HG03060 (cell line): ENCODE measurements at regions not wholly inside any gene's neighbourhood (a gene's known extent, or its start where the extent isn't known, plus 50 kb on each side); places are given as distances from the start of the nearest gene placed in this dataset.

Source experiments
- ATAC-seq: cut with Tn5 transposase; IDR thresholded peaks from one replicate; pipeline ENCODE4 v1.9.1; 2021; ENCODE audit warnings: low read depth, moderate number of reproducible peaks; ENCODE audit not compliant: unreplicated experiment

DNA sequence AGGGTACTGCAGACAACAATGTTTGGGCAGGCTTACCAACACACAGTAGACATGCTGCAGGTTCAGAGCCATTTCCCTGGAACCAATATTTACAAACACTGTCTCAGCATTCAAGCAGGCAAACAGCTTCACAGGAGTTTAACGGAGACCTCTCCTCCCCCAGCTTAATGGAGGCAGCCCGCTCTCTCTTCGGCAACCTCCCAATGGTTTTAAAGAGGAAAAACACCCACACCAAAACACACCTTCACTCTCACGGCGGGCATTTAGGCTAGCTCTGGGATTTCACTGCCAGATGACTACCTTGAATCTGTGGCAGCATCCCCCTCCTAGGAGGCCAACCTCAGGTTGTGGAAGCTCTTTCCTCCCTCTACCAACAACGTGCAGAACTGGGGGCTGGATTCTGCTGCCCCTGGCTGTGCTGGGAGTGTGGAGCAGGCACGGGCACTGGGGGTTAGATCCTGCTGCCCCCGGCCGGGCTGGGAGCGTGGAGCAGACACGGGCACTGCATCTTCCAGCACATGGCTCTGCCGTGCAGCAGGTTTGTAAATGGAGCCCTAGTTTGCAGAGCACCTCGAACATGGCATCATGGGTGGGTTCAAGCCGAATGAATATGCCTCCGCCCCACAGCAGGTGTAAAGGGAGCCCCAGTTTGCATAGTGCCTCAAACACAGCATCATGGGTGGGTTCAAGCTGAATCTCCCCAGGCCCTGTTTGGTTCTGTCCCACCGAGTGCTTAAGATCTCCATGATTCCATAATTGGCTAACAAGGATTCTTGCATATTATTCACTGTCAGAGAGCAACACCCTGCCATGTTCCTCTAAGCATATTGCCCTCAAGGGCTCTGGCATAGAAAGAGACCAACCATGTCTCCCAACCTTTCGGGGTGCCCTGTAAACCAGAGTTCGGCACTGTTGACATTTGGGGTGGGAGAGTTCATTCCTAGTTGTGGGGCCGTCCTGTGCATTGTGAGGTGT lies 86.4 kb downstream of the RBFOX3 start:
- ATAC-seq: no peak

DNA sequence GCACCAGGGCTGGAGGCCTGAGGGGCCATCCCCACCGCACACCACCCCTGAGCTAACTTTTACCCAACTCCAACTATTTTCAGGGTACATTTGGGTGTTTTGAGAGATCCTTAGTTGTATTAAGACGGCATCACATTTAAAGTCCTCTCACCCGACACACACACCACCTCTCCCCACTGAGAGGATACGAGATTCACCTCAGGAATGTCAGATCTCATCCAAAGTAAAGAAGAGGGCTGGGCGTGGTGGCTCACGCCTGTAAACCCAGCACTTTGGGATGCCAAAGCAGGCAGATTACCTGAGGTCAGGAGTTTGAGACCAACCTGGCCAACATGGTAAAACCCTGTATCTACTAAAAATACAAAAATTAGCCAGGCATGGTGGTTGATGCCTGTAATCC lies 88.4 kb downstream of the RBFOX3 start:
- no peak for ATAC-seq

DNA sequence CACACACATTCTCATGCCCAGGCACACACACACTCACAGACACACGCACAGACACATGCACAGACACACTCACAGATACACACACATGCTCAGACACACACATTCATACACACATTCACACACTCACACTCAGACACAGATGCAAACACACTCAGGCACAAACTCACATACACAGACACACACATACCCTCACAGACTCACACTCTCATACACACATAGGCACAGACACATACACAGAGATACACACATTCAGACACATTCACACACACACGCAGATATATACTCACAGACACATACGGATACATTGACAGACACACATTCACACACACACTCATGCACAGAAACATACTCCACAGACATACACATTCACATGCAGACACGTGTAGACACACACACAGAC lies 89.6 kb downstream of the RBFOX3 start:
- no peak for ATAC-seq

- no peak for ATAC-seq
Measured at GRCh38 chr17:79520167-79521165, 90.4 kb downstream of the RBFOX3 start.

- no peak for ATAC-seq
Measured at GRCh38 chr17:79519601-79520000, 91.2 kb downstream of the RBFOX3 start.

DNA sequence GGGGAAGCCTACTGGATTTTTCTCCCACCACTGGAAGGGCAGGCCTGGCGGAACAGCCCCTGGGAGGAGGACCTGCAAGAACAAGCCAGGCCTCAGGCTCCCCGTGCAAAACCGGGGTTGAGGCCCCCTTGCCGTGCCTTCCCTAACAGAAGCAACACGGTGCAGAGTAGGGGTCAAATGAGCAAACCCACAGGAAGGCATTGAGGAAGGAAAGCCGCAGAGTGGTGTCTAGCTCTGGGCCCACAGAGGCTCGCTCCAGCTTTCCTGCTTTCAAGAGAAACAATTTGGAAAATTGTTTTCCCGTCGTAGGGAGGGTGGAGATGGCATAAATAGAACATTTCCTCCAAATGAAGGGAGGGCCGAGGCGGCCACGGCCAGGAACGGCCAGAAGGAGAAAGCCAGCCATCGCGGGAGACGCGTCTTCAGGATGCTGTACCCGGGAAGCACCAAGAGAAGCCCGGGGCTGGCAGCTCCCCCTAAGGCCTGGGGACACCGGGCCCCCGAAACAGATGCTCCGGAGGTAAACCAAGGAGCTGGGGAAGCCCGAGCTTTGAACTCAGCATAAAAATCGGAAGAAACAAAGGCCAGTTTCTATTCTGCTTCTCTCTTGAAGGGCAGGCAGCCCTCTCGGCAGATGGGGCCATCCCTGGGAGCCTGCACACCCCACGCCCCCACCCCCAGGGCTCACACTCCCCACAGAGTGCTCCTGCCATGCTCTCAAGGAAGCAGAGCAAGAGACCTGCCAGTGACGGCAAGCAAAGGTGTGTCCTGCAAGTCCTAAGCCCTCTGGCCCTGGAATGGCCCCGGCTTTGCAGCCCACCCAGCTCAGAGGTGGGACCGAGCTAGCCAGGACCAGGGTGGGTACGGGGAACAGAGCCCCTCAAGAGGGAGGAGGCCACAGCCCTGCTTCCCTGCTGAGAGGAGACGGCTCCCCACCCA lies 92.0 kb downstream of the RBFOX3 start:
- ATAC-seq: no peak

GRCh38 chr17:79517827-79518584 lies 92.8 kb downstream of the RBFOX3 start:
- no peak for ATAC-seq

DNA sequence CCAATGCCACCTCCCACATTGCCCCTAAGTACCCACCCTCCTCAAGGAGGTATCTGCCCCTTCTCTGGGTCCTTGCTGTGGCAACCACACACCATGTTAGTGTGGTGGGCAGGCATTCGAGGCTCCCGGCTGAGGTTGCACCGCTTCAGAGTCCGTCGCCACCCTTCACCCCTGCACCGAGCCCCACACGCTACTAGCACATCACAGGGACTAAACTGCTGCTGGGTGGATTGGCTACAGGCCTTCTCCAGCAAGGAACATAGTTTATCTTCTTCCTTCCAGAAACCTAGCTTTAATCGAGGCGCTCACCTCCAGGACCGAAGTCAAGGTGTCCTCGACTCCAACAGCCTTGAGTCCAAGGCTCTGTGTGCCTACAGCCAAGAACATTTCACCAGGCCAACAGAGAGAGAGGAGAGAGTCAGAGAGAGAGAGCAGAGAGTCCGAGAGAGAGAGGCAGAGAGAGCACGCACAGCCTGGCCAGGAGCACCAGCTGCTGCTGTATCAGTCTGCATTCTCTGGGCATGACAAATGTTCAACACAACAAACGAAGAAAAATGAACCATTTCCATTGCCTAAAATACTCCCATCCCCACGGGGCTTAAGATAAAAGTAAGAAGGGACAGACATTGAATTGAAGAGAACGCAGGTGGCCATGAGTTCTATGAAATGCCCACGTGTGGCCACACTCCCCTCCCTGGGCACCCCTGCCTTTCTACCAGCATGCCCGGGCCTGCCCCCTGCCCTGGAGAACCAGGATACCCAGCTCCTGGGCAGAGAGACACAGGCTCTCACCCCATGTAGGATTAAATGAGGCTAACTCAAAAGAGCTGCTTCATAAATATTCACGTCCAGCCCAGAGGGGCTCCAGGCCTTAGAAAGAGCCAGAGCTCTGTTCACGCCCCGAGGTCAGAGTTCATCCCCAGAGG lies 94.9 kb downstream of the RBFOX3 start:
- no peak for ATAC-seq

DNA sequence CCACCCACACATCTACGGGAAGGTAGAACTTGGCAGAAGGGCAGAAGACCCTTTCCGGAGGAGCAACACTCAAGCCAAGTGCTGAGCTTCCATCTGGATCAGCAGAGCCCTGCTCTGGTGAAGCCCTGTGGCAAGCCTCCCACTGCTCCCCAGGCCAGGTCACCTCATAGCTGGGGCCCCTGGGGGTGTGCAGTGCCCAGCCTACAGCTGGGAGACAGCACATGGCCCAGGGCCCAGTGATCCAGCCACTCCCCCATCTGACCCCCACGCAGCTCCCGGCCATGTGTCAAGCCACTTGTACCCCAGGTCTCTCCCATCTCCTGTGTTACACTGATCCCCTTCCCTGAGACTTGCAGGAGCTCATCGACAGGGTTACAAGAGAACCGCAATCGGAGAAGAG lies 95.7 kb downstream of the RBFOX3 start:
- ATAC-seq: no peak

DNA sequence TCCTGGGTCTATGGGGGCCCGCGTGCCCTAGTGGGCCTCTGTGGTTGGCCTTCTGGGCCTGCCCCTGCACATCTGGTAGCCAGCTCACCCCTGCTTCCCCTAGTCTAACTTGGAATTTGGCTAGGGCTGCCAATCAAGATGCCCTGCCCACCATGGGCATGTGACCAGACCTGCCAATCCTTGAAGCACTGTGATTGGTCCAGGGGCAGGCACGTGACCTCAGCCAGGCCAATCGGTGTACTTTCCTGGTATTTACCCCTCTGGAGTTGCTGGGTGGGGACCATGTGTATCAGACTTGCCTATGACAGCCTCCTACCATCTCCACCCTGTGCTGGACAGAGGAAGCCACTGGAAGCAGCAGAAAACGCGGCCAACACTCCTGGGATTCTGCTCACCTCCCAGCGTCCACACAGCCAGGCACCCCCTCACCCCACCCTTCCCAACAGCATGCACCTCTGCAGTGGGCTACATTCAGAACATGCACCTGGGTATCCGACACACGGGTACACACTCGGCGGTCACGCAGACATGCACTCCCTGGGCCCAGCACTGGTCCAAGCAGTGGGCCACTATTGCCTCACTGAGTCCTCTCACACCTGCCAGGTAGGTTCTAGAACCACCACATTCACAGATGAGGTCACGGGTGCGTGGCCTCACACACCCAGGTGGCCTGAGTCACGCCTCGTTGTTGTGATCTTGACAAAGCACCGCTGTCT lies 96.9 kb downstream of the RBFOX3 start:
- ATAC-seq: no peak

DNA sequence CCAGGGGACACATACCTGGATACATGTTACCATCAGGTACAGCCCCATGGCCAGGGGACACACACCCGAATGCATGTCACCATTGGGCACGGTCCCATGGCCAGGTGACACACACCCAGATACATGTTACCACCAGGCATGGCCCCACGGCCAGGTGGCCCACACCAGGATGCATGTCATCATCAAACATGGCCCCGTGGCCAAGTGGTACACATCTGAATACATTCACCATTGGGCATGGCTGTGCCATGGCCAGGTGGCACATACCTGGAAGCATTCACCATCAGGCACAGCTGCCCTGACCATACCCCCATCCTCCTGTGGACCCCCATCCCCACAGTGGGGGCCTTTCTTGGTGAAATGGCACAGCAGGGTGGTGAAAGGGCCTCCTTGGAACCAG lies 97.6 kb downstream of the RBFOX3 start:
- ATAC-seq: no peak

DNA sequence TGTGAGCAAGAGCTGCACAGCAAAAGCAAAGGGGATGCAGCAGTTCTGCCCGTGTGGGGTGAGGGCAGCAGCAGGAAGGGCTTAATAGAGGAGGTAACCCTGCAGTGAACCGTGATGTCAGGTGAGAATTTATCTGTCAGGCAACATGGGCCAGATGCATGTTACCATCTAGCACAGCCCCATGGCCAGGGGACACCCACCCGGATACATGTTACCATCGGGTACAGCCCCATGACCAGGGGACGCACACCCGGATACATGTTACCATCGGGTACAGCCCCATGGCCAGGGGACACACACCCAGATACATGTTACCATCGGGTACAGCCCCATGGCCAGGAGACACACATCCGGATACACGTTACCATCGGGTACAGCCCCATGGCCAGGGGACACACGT lies 99.4 kb downstream of the RBFOX3 start:
- no peak for ATAC-seq

DNA sequence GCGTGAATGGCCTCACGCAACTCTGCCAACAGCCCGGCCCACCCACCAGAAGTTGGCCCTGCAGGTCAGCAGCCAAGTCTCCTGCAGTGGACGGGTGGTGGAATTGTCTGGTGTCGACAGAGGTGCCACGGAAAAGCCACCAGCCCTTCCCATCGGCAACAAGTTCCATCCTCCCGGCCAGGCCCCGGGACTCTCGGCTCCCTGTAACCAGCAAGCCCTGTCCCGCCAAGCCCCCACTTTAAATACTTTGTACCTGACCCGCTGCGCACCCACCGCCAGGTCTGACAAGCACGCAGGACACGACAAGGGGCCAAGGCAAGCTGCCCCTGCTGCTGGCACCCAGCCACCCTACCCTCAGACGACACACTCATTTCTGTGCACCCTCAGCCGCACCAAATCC lies 100.8 kb downstream of the RBFOX3 start:
- ATAC-seq: no peak

GRCh38 chr17:79509490-79509889 lies 101.4 kb downstream of the RBFOX3 start:
- ATAC-seq: no peak

- no peak for ATAC-seq
Measured at GRCh38 chr17:79509008-79509407, 101.8 kb downstream of the RBFOX3 start.

GRCh38 chr17:79508291-79508716 lies 102.5 kb downstream of the RBFOX3 start:
- no peak for ATAC-seq

DNA sequence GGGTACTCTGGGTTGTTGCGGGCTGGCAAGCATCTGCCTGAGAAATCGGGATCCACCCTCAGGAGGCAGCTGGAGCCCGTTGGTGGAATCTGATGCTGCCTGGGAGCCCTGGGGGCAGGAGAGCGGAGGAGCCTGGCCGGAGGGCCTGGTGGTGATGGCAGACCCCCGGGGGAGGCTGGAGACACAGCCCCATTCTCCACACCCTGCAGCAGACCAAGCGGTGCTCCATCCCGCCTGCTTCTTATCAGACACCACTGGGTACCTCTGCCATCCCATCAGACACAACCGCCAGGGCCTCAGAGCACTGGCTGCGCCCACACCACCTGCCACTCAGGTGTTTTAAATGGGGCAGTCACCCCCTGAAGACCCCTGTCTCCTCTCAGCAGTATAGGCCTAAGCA lies 103.9 kb downstream of the RBFOX3 start:
- ATAC-seq: no peak
